HUES6 (cell line): ENCODE measurements at regions not wholly inside any gene's neighbourhood (a gene's known extent, or its start where the extent isn't known, plus 50 kb on each side); places are given as distances from the start of the nearest gene placed in this dataset.
A peak's percentile ranks its signal among the peaks of the same experiment; 100 is the strongest.
"Not testable (repeated sequence)": the region's sequence is repeated elsewhere in the genome, so short reads cannot be mapped to it uniquely, and the experiment has no call there.

Experiments used
- H3K27ac ChIP-seq: 2 replicates; pipeline ENCODE4 v1.7.0; 2013; ENCODE audit warnings: low read depth, mild to moderate bottlenecking, low read length, inconsistent platforms
- H3K27me3 ChIP-seq: 2 replicates; pipeline ENCODE4 v1.6.1; 2013; ENCODE audit warnings: low read length; ENCODE audit not compliant: control insufficient read depth, insufficient read depth
- H3K36me3 ChIP-seq: 2 replicates; pipeline ENCODE4 v1.6.1; 2013; ENCODE audit warnings: low read length; ENCODE audit not compliant: control insufficient read depth, insufficient read depth
- H3K4me1 ChIP-seq: 2 replicates; pipeline ENCODE4 v1.6.1; 2013; ENCODE audit warnings: low read length; ENCODE audit not compliant: control insufficient read depth, insufficient read depth
- H3K4me3 ChIP-seq: 2 replicates; pipeline ENCODE4 v1.5.1; 2013; ENCODE audit warnings: low read depth, low read length
- H3K9ac ChIP-seq: one replicate; pipeline ENCODE4 v1.6.1; 2013; ENCODE audit warnings: mild to moderate bottlenecking, low read length
- H3K9me3 ChIP-seq: 2 replicates; pipeline ENCODE4 v1.6.1; 2013; ENCODE audit warnings: low read depth, low read length; ENCODE audit not compliant: control insufficient read depth, insufficient read depth

- H3K4me3 ChIP-seq: no peak overlapping the region
- no peak overlapping the region for H3K27ac ChIP-seq
- no peaks in the 10 kb centered on the region; the same call in 1 of the 2 replicates for H3K9me3 ChIP-seq
- no peak overlapping the region for H3K9ac ChIP-seq
- no peaks in the 10 kb centered on the region for H3K27me3 ChIP-seq
- H3K4me1 ChIP-seq: peaks cover 27% of the 10 kb centered on the region
- no peaks in the 10 kb centered on the region for H3K36me3 ChIP-seq
Measured at GRCh38 chr7:149683181-149683580, 90.2 kb downstream of the ZNF467 start.

- Histone ChIP-seq H3K27ac (no peak overlapping the region), H3K36me3 (no peaks in the 10 kb centered on the region), H3K9ac (no peak overlapping the region), H3K4me3 (no peak overlapping the region), H3K27me3 (no peaks in the 10 kb centered on the region; the same call in 1 of the 2 replicates), H3K4me1 (peaks cover 27% of the 10 kb centered on the region), H3K9me3 (no peaks in the 10 kb centered on the region; the same call in 1 of the 2 replicates)
Measured at GRCh38 chr7:149682038-149682437, 91.3 kb downstream of the ZNF467 start.

GRCh38 chr7:149681274-149681673 is 92.1 kb downstream of the ZNF467 start:
- Histone ChIP-seq H3K27me3 (no peaks in the 10 kb centered on the region; the same call in 1 of the 2 replicates), H3K4me3 (peak overlapping the region; percentile 6; the same call in 1 of the 2 replicates), H3K9me3 (no peaks in the 10 kb centered on the region; the same call in 1 of the 2 replicates), H3K36me3 (no peaks in the 10 kb centered on the region), H3K27ac (no peak overlapping the region), H3K9ac (no peak overlapping the region), H3K4me1 (peaks cover 25% of the 10 kb centered on the region)

- Histone ChIP-seq H3K4me1 (peaks cover 19% of the 10 kb centered on the region), H3K4me3 (no peak overlapping the region), H3K27me3 (no peaks in the 10 kb centered on the region; the same call in 1 of the 2 replicates), H3K27ac (no peak overlapping the region), H3K36me3 (no peaks in the 10 kb centered on the region), H3K9me3 (no peaks in the 10 kb centered on the region; the same call in 1 of the 2 replicates), H3K9ac (no peak overlapping the region)
Measured at GRCh38 chr7:149680331-149681025, 92.9 kb downstream of the ZNF467 start.

GRCh38 chr7:149674728-149675385 is 98.5 kb downstream of the ZNF467 start:
- not testable (repeated sequence) for H3K27me3 ChIP-seq, H3K9me3 ChIP-seq, H3K4me3 ChIP-seq, H3K4me1 ChIP-seq, H3K36me3 ChIP-seq, H3K9ac ChIP-seq, H3K27ac ChIP-seq

GRCh38 chr7:149673006-149673405 is 100.4 kb downstream of the ZNF467 start:
- Histone ChIP-seq H3K4me3 (no peak overlapping the region), H3K9me3 (no peaks in the 10 kb centered on the region), H3K9ac (no peak overlapping the region), H3K4me1 (no peaks in the 10 kb centered on the region), H3K36me3 (no peaks in the 10 kb centered on the region), H3K27ac (no peak overlapping the region), H3K27me3 (no peaks in the 10 kb centered on the region; the same call in 1 of the 2 replicates)

- Histone ChIP-seq H3K27ac (no peak overlapping the region), H3K9ac (no peak overlapping the region), H3K36me3 (no peaks in the 10 kb centered on the region), H3K4me1 (no peaks in the 10 kb centered on the region), H3K9me3 (no peaks in the 10 kb centered on the region), H3K4me3 (no peak overlapping the region), H3K27me3 (no peaks in the 10 kb centered on the region; the same call in 1 of the 2 replicates)
Measured at GRCh38 chr7:149670288-149670687, 103.1 kb downstream of the ZNF467 start.

GRCh38 chr7:149669121-149669818 is 104.1 kb downstream of the ZNF467 start:
- no peak overlapping the region for H3K27ac ChIP-seq
- H3K9ac ChIP-seq: no peak overlapping the region
- H3K36me3 ChIP-seq: no peaks in the 10 kb centered on the region
- H3K4me1 ChIP-seq: no peaks in the 10 kb centered on the region
- H3K4me3 ChIP-seq: no peak overlapping the region
- no peaks in the 10 kb centered on the region for H3K9me3 ChIP-seq
- H3K27me3 ChIP-seq: no peaks in the 10 kb centered on the region; the same call in 1 of the 2 replicates

GRCh38 chr7:149666360-149666945 is 106.9 kb downstream of the ZNF467 start:
- H3K27ac ChIP-seq: no peak overlapping the region
- no peak overlapping the region for H3K9ac ChIP-seq
- H3K27me3 ChIP-seq: no peaks in the 10 kb centered on the region
- H3K9me3 ChIP-seq: no peaks in the 10 kb centered on the region
- H3K4me1 ChIP-seq: peaks cover 4% of the 10 kb centered on the region; the same call in 1 of the 2 replicates
- no peak overlapping the region for H3K4me3 ChIP-seq
- H3K36me3 ChIP-seq: no peaks in the 10 kb centered on the region

GRCh38 chr7:149665618-149666017 is 107.8 kb downstream of the ZNF467 start:
- H3K4me1 ChIP-seq, H3K4me3 ChIP-seq, H3K36me3 ChIP-seq, H3K27me3 ChIP-seq, H3K9me3 ChIP-seq, H3K9ac ChIP-seq, H3K27ac ChIP-seq: not testable (repeated sequence)
